HepG2 (cell line): ENCODE measurements at regions not wholly inside any gene's neighbourhood (a gene's known extent, or its start where the extent isn't known, plus 50 kb on each side); places are given as distances from the start of the nearest gene placed in this dataset.

Experiments
- ATAC-seq: fragments of 200-7000 bp; cut with Tn5 transposase; 3 replicates; pipeline ENCODE4 v1.9.1; 2020; ENCODE audit warnings: mild to moderate bottlenecking, moderate library complexity
- BruUV-seq: library from RNA; stranded (reverse); fragments of 400-500 nt; replicated peaks from 2 replicates; lab custom pipeline; 2021; lab: Mats Ljungman, UMichigan
- CTCF ChIA-PET: fragments of 300-600 bp; formaldehyde crosslinking; extraction: SDS; loops from one replicate; lab custom pipeline; 2021; ENCODE audit warnings: low total read pairs, inconsistent platforms, low intra/inter-chr PET ratio; lab: Yijun Ruan, JAX
- POLR2A ChIA-PET: fragments of 350-600 bp; sonication (Branson Sonifier 250); formaldehyde crosslinking; loops from one replicate; lab custom pipeline; 2020; ENCODE audit warnings: antibody characterized with exemption, inconsistent platforms; lab: Yijun Ruan, JAX
- DNase-seq: peaks from one replicate; pipeline ENCODE4 v3.0.0-alpha.2; 2015; ENCODE audit warnings: low spot score
- FAIRE-seq: peaks from 3 replicates; lab custom pipeline; 2011; peaks lifted over from hg19 to GRCh38; lab: Jason Lieb, UNC
- H2AFZ ChIP-seq: one replicate; pipeline ENCODE4 v1.6.1; 2011; ENCODE audit warnings: low read length, inconsistent platforms
- H3K27ac ChIP-seq: fragments of 300-600 bp; 3 replicates; pipeline ENCODE4 v1.8.0; 2011; ENCODE audit warnings: mixed run types, mild to moderate bottlenecking, mixed read lengths, low read length, inconsistent platforms; ENCODE audit not compliant: insufficient read depth; ENCODE audit errors: extremely low read length
- H3K27me3 ChIP-seq, 2 experiments: fragments of 200-600 bp in 1 of 2; 2 replicates in 1 of 2; 3 replicates in 1 of 2; pipeline versions ENCODE4 v1.6.0 to v1.8.0; 2011; ENCODE audit warnings: low read length in 2 of 2, mild to moderate bottlenecking in 2 of 2, moderate library complexity in 2 of 2, inconsistent platforms in 1 of 2; ENCODE audit not compliant: insufficient read depth in 2 of 2, control insufficient read depth in 1 of 2
- H3K36me3 ChIP-seq, 2 experiments: fragments of 200-600 bp in 1 of 2; replicated peaks in 1 of 2; 2 replicates in 1 of 2; 3 replicates in 1 of 2; pipeline versions ENCODE4 v1.5.1 to v1.8.0; 2011; ENCODE audit warnings: low read length in 2 of 2, inconsistent platforms in 1 of 2; ENCODE audit not compliant: insufficient read depth in 2 of 2, control insufficient read depth in 1 of 2
- H3K4me1 ChIP-seq: 2 replicates; pipeline ENCODE4 v1.5.1; 2012; ENCODE audit warnings: low read length, inconsistent platforms; ENCODE audit not compliant: insufficient read depth
- H3K4me2 ChIP-seq: 2 replicates; pipeline ENCODE4 v1.6.0; 2011; ENCODE audit warnings: low read depth, low read length, inconsistent platforms
- H3K4me3 ChIP-seq, 3 experiments: fragments of 200-600 bp in 1 of 3; sonication (generic), shearing (Covaris generic) in 1 of 3; replicated peaks in 1 of 3; 2 replicates each; pipeline ENCODE4 v1.5.1; 2011 to 2016; ENCODE audit warnings: low read length in 3 of 3, inconsistent platforms in 2 of 3, low read depth in 2 of 3, mild to moderate bottlenecking in 2 of 3, control low read depth in 1 of 3, mixed read lengths in 1 of 3; ENCODE audit not compliant: insufficient read depth in 1 of 3
- H3K79me2 ChIP-seq: one replicate; pipeline ENCODE4 v1.6.1; 2011; ENCODE audit warnings: low read length, inconsistent platforms; ENCODE audit not compliant: insufficient read depth
- H3K9ac ChIP-seq: 2 replicates; pipeline ENCODE4 v1.6.0; 2011; ENCODE audit warnings: mild to moderate bottlenecking, low read depth, low read length, inconsistent platforms; ENCODE audit not compliant: insufficient read depth
- H3K9me3 ChIP-seq: 2 replicates; pipeline ENCODE4 v1.5.1; 2012; ENCODE audit warnings: mild to moderate bottlenecking, low read length
- H4K20me1 ChIP-seq: 2 replicates; pipeline ENCODE4 v1.6.0; 2011; ENCODE audit warnings: inconsistent platforms, mild to moderate bottlenecking, low read length, moderate library complexity; ENCODE audit not compliant: insufficient read depth
- FUBP1 ChIP-seq: sonication (generic); formaldehyde crosslinking; IDR thresholded peaks from 2 replicates; pipeline ENCODE4 v1.5.1; 2020; ENCODE audit warnings: missing genetic modification reagents, mild to moderate bottlenecking, borderline replicate concordance
- PHF5A ChIP-seq: IDR thresholded peaks from one replicate; pipeline ENCODE4 v1.6.1; 2018; ENCODE audit warnings: low read depth, missing genetic modification reagents; ENCODE audit not compliant: unreplicated experiment
- SAP130 ChIP-seq: IDR thresholded peaks from 2 replicates; pipeline ENCODE4 v1.6.1; 2016; ENCODE audit warnings: low read depth
- STAT5B ChIP-seq: sonication (generic); formaldehyde crosslinking; IDR thresholded peaks from 2 replicates; pipeline ENCODE4 v1.4.0; 2020; ENCODE audit warnings: missing genetic modification reagents
- ZBTB20 ChIP-seq: sonication (generic); formaldehyde crosslinking; IDR thresholded peaks from 2 replicates; pipeline ENCODE4 v1.8.1; 2023; ENCODE audit warnings: missing genetic modification reagents, low read depth, mild to moderate bottlenecking, borderline replicate concordance
- ZNF503 ChIP-seq: sonication (generic); formaldehyde crosslinking; IDR thresholded peaks from 2 replicates; pipeline ENCODE4 v1.4.0; 2020; ENCODE audit warnings: missing genetic modification reagents
- ZNF652 ChIP-seq: IDR thresholded peaks from 2 replicates; pipeline ENCODE4 v1.6.1; 2016; ENCODE audit warnings: low read depth, borderline replicate concordance
- ZNF883 ChIP-seq: sonication (generic); formaldehyde crosslinking; IDR thresholded peaks from 2 replicates; pipeline ENCODE4 v1.5.1; 2020; ENCODE audit warnings: mild to moderate bottlenecking, missing genetic modification reagents; ENCODE audit errors: not compliant biosample characterization
- WGBS: methylation state at CpG from one replicate; pipeline ENCODE4 v1.1.6; 2017; ENCODE audit warnings: low lambda C conversion rate; 5-methylcytosine and 5-hydroxymethylcytosine counted together
- in situ Hi-C: cut with HindIII; loops from 2 replicates; pipeline ENCODE4 v1.10.0; 2017; ENCODE audit warnings: low pct_unique_long_range_greater_than_20kb; ENCODE audit not compliant: extremely low pct_ligation_motif_present
- intact Hi-C: fragments of 100-400 bp; cut with micrococcal nuclease; formaldehyde crosslinking; loops from one replicate; pipeline ENCODE4 v1.10.0; 2022; ENCODE audit not compliant: unreplicated experiment

GRCh38 chr1:244313346-244313745 is 138.4 kb downstream of the ADSS2 start:
- CTCF ChIA-PET, result no interaction called here
- Histone ChIP-seq H3K27me3 (peaks cover 0 to 14% of the 10 kb centered on the region in 2 experiments; a peak in 2 of 5 replicates), H3K9me3 (no peaks in the 10 kb centered on the region), H3K79me2 (no peaks in the 10 kb centered on the region), H2AFZ (no peak overlapping the region), H3K4me2 (no peak overlapping the region), H4K20me1 (no peaks in the 10 kb centered on the region), H3K4me3 (no peak overlapping the region), H3K27ac (no peak overlapping the region), H3K9ac (no peak overlapping the region), H3K4me1 (no peaks in the 10 kb centered on the region), H3K36me3 (no peaks in the 10 kb centered on the region)
- DNase-seq (no peak), ATAC-seq (no peak), FAIRE-seq (no peak)
- intact Hi-C loops, result no loop called here
- WGBS, result 40% methylated on average over 6 of the region's 9 CpGs
- in situ Hi-C loops, result no loop called here
- POLR2A ChIA-PET, result no interaction called here
- BruUV-seq, result no TSS peak
- TF ChIP-seq ZNF503 (CRISPR knock-in tag) (no peak), FUBP1 (CRISPR knock-in tag) (no peak), ZBTB20 (no peak), PHF5A (no peak), STAT5B (CRISPR knock-in tag) (no peak), ZNF652 (CRISPR knock-in tag) (no peak), SAP130 (no peak), ZNF883 (no peak)
